ENCODE measurements at regions not wholly inside any gene's neighbourhood (a gene's known extent, or its start where the extent isn't known, plus 50 kb on each side); places are given as distances from the start of the nearest gene placed in this dataset.

DNA sequence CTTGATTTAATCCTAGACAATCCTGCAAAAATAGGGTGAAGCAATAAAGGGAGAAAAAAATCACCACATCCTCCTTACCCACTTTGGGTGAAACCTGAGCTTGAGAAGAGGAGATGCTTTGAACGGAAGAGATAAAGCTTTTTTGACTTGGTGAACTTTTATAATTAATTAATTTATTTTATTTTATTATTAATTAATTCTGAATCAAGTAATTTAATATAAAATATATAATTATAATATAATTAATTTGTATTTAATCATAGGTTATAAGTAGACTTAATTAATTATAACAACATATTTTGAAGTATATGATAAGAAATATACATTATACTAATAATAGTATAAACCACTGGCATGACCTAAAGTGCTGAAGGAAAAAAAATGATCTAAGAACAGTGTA, 2164.8 kb downstream of the LRRC4C start:
- H3K36me3 ChIP-seq (ENCODE audit: insufficient read depth, low read length): no peaks in the 10 kb centered on the region
- H3K9ac ChIP-seq (ENCODE audit: low read length): no peak overlapping the region
- no peak overlapping the region for H3K27ac ChIP-seq (ENCODE audit: low read depth, low read length)
- H3K4me3 ChIP-seq (ENCODE audit: low read depth in 1 of 2, low read length in 2 of 2): no peak overlapping the region
- no peaks in the 10 kb centered on the region for H3K9me3 ChIP-seq (ENCODE audit: low read length)
- no peaks in the 10 kb centered on the region for H3K4me1 ChIP-seq (ENCODE audit: insufficient read depth, low read length)
- H3K27me3 ChIP-seq (ENCODE audit: control insufficient read depth in 1 of 2, insufficient read depth in 2 of 2, low read length in 2 of 2): no peaks in the 10 kb centered on the region

DNA sequence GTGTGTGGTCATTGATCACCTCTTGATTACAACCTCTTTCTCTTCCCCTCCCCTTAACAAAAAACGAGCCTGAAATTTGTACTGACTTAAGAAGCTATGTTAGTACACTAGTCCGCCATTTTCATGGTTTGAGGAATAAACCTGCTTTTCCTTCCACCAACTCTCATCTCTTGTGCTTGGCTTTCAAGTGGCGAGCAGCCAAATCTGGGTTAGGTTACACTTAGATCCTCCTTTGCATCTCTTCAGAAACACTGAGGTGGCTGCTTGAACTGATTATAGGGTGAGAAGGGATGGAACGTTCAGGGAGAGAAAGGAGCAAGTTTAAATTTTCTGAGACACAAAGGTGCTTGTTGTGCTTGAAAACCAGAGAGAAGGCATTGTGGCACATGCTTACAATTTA, 2171.4 kb downstream of the LRRC4C start:
- Histone ChIP-seq H3K4me3 (ENCODE audit: low read depth in 1 of 2, low read length in 2 of 2) (no peak overlapping the region), H3K9ac (ENCODE audit: low read length) (no peak overlapping the region), H3K27me3 (ENCODE audit: control insufficient read depth in 1 of 2, insufficient read depth in 2 of 2, low read length in 2 of 2) (no peaks in the 10 kb centered on the region), H3K36me3 (ENCODE audit: insufficient read depth, low read length) (no peaks in the 10 kb centered on the region), H3K27ac (ENCODE audit: low read depth, low read length) (no peak overlapping the region), H3K9me3 (ENCODE audit: low read length) (no peaks in the 10 kb centered on the region), H3K4me1 (ENCODE audit: insufficient read depth, low read length) (no peaks in the 10 kb centered on the region)

DNA sequence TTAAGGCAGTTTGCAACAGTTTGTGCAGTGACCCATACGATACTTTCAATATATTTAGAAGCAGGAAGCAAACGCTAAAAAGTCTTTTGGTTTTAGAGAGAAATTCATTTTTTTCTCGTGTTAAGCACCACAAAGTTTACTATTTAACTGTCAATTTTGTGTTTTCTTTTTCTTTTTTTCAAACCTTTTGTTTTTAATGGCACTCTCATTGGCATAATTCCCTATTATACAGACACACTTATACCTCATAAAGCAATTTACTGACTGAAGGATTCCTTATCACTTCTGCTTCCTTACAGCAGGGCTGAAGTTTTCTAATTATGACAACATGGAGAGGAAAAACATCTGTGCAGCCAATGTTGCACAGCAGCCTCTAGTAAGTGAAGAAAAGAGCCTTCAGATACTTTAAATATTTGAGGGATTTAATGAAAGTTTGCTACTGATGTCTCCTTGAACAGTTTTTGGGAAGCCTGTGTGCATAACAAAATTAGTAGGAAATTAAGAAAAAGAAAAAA, 2191.2 kb downstream of the LRRC4C start:
- no peak overlapping the region for H3K4me3 ChIP-seq (ENCODE audit: low read depth in 1 of 2, low read length in 2 of 2)
- no peaks in the 10 kb centered on the region for H3K36me3 ChIP-seq (ENCODE audit: insufficient read depth, low read length)
- H3K27ac ChIP-seq (ENCODE audit: low read depth, low read length): no peak overlapping the region
- no peaks in the 10 kb centered on the region for H3K27me3 ChIP-seq (ENCODE audit: control insufficient read depth in 1 of 2, insufficient read depth in 2 of 2, low read length in 2 of 2)
- no peaks in the 10 kb centered on the region for H3K4me1 ChIP-seq (ENCODE audit: insufficient read depth, low read length)
- no peaks in the 10 kb centered on the region for H3K9me3 ChIP-seq (ENCODE audit: low read length)
- H3K9ac ChIP-seq (ENCODE audit: low read length): no peak overlapping the region

DNA sequence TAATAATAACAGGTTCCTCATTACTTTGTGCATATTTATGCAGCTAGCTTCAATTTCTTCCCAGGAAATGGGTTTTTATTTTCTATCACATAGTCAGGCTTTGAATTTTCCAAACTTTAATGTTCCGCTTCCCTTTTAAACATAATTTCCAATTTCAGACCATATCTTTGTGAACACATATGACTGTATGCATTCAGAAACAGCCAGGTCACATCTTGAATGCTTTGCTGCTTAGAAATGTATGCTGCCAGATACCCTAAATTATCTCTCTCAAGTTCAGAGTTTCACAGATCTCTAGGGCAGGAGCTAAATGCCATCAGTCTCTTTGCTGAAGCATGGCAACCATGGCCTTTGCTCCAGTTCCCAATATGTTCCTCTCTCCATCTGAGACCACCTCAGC, 2203.8 kb downstream of the LRRC4C start:
- Histone ChIP-seq H3K36me3 (ENCODE audit: insufficient read depth, low read length) (no peaks in the 10 kb centered on the region), H3K27ac (ENCODE audit: low read depth, low read length) (no peak overlapping the region), H3K9ac (ENCODE audit: low read length) (no peak overlapping the region), H3K9me3 (ENCODE audit: low read length) (no peaks in the 10 kb centered on the region), H3K27me3 (ENCODE audit: control insufficient read depth in 1 of 2, insufficient read depth in 2 of 2, low read length in 2 of 2) (no peaks in the 10 kb centered on the region), H3K4me3 (ENCODE audit: low read depth in 1 of 2, low read length in 2 of 2) (no peak overlapping the region), H3K4me1 (ENCODE audit: insufficient read depth, low read length) (no peaks in the 10 kb centered on the region)

DNA sequence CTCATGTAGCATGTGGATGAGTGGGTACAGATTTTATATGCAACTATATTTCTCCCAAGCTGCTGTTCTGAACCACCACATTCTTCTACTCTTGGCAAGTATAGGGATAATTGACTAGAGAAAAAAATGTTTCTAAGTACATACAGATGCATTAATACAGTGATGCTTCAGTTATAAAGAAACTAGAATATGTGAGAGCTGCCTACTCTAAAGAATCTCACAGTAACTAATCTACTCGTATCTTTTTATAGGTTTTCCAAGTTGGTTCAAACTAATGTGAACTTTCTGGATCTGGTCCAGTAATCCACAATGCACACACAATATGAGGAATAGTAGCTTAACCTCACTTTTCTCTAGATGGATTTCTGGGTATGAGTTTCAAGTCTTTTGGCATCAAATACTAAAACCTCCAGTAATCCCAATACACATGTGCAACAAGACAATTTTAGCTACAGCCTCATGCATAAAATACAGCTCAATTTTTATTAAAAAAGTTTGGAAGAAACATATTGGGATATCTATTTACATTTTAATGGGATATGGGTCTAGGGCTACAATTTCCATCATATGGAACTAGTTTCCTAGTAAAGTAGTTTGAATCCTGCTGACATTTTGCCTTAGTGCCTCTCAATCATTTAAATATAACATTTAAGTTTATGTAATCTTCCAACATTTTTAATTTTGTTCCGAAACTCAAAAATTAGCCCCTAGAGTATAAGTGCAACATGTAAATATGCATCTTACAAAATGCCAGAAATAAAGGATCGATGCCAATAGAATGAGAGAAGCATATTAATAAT, 2209.7 kb downstream of the LRRC4C start:
- Histone ChIP-seq H3K4me1 (ENCODE audit: insufficient read depth, low read length) (no peaks in the 10 kb centered on the region), H3K9ac (ENCODE audit: low read length) (no peak overlapping the region), H3K36me3 (ENCODE audit: insufficient read depth, low read length) (no peaks in the 10 kb centered on the region), H3K9me3 (ENCODE audit: low read length) (no peaks in the 10 kb centered on the region), H3K27ac (ENCODE audit: low read depth, low read length) (no peak overlapping the region), H3K27me3 (ENCODE audit: control insufficient read depth in 1 of 2, insufficient read depth in 2 of 2, low read length in 2 of 2) (no peaks in the 10 kb centered on the region), H3K4me3 (ENCODE audit: low read depth in 1 of 2, low read length in 2 of 2) (no peak overlapping the region)

DNA sequence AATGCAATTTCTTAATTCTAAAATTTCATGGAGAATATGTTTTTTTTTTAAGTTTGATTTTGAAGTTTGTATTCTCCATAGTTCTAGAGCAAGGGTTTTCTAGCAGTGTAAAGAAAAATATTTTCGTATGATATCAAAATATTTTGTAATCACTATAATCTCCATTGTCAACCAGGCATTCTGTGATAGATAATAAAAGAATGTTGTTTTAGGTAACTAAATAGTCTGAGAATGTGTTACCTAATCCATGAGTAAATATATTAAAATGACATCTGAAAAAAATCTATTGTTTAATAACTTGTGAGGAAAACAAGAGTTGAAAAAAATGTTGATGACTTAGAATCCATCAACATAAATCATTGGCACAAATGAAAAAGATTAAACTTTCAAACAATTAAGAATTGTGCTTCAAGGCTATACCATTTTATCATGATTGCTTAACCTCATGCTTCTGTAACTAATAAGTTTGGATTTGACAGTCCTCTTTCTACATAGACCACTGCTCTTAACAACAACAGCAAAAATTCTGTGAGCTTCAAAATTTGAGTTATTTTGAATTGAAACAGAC, 2211.8 kb downstream of the LRRC4C start:
- H3K4me3 ChIP-seq (ENCODE audit: low read depth in 1 of 2, low read length in 2 of 2): no peak overlapping the region
- H3K9ac ChIP-seq (ENCODE audit: low read length): no peak overlapping the region
- no peaks in the 10 kb centered on the region for H3K4me1 ChIP-seq (ENCODE audit: insufficient read depth, low read length)
- H3K27me3 ChIP-seq (ENCODE audit: control insufficient read depth in 1 of 2, insufficient read depth in 2 of 2, low read length in 2 of 2): no peaks in the 10 kb centered on the region
- no peaks in the 10 kb centered on the region for H3K36me3 ChIP-seq (ENCODE audit: insufficient read depth, low read length)
- no peak overlapping the region for H3K27ac ChIP-seq (ENCODE audit: low read depth, low read length)
- no peaks in the 10 kb centered on the region for H3K9me3 ChIP-seq (ENCODE audit: low read length)

DNA sequence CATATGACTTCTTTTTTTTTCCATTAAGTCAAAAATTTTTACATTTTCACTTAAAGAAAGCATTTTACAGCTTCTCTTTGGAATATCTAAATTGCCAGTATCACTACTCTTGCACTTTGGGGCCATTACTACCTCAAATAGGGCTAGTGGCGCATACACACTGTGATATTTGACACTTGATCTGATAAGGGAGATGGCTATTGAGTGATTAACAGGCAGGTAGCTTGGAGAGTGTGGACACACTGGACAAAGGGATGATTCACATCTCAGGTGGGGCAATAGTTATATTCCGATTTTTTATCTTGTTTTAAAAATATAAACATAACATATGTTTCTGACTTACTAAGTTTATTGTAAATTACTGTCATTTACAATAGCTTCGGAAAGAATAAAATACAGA, 2219.9 kb downstream of the LRRC4C start:
- Histone ChIP-seq H3K9me3 (ENCODE audit: low read length) (no peaks in the 10 kb centered on the region), H3K4me1 (ENCODE audit: insufficient read depth, low read length) (no peaks in the 10 kb centered on the region), H3K4me3 (ENCODE audit: low read depth in 1 of 2, low read length in 2 of 2) (no peak overlapping the region), H3K27me3 (ENCODE audit: control insufficient read depth in 1 of 2, insufficient read depth in 2 of 2, low read length in 2 of 2) (no peaks in the 10 kb centered on the region), H3K9ac (ENCODE audit: low read length) (no peak overlapping the region), H3K27ac (ENCODE audit: low read depth, low read length) (no peak overlapping the region), H3K36me3 (ENCODE audit: insufficient read depth, low read length) (no peaks in the 10 kb centered on the region)

DNA sequence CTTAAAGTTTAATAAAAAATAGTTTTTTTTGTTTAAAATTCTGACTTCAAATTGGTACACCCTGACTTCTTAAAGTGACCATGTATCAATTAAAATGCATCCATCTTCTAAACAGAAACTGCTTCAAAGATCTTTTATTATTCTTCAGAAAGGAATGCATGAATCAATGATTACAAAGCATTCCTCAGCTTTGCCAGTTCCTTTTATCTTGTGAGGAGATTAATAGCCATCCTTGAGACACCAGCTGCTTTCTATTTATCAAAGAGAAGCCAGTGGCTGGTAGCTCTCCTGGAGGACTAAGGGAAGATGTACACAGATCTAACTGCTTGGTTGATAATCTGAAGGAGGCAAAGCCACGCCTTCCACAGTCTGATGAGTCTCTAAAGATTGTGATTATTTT, 2222.5 kb downstream of the LRRC4C start:
- Histone ChIP-seq H3K9ac (ENCODE audit: low read length) (no peak overlapping the region), H3K36me3 (ENCODE audit: insufficient read depth, low read length) (no peaks in the 10 kb centered on the region), H3K4me1 (ENCODE audit: insufficient read depth, low read length) (no peaks in the 10 kb centered on the region), H3K4me3 (ENCODE audit: low read depth in 1 of 2, low read length in 2 of 2) (no peak overlapping the region), H3K27me3 (ENCODE audit: control insufficient read depth in 1 of 2, insufficient read depth in 2 of 2, low read length in 2 of 2) (no peaks in the 10 kb centered on the region), H3K27ac (ENCODE audit: low read depth, low read length) (no peak overlapping the region), H3K9me3 (ENCODE audit: low read length) (no peaks in the 10 kb centered on the region)

DNA sequence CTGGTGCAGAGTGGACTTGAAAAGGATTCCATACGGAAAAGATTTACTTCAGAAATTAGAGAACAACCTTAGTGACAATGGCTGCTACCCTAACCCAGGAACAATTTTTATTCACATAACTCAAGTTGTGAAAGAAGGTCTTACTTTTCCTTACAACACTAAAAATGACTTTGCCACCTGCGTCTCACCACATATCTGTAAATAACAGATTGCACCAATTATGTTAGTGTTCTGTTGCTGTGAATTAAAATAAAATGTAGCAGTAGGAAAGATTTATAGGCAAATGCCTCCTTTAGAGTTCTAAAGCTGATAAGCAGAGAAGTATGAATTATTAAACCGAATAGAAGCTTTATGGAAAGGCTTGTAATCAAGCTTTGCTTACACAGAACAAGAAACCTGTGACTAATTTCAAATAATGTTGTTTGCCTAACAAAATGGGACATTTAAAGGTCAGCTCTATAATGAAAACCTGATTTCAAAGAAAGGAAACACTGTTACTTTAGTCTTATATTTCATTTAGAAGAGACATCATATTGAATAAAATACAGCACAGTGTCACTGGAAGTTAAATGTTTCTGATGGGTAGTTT, 2237.8 kb downstream of the LRRC4C start:
- H3K4me3 ChIP-seq (ENCODE audit: low read depth in 1 of 2, low read length in 2 of 2): no peak overlapping the region
- no peaks in the 10 kb centered on the region for H3K27me3 ChIP-seq (ENCODE audit: control insufficient read depth in 1 of 2, insufficient read depth in 2 of 2, low read length in 2 of 2)

DNA sequence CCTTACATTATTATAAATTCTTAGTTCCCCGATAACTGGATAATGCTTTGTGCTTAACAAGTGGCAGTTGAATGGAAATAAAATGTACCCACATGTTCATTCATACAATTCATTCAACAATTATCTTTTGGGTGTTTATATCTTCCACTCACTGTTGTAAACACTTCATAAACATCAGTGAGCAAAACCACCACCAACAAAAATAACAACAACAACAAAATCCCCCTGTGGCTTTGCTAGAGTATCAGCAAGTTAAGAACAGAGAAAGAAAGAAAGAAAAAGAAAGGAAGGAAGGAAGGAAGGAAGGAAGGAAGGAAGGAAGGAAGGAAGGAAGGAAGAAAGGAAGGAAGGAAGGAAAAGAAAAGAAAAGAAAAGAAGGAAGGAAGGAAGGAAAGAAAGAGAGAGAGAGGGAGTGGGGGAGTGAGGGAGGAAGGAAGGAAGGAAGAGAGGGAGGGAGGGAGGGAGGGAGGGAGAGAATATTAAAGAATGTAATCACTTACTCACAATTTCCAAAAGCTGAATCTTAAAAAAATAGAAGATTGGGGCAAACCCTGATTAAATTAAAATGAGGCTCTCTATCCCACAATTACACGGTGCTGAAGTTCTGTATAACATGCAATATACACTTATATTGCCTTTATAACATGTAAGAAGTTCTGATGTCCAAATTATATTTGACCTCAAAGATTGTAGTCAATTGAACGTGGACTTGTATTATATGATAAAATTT, 2238.8 kb downstream of the LRRC4C start:
- Histone ChIP-seq H3K9me3 (ENCODE audit: low read length) (no peaks in the 10 kb centered on the region), H3K27ac (ENCODE audit: low read depth, low read length) (no peak overlapping the region), H3K4me3 (ENCODE audit: low read depth in 1 of 2, low read length in 2 of 2) (no peak overlapping the region), H3K4me1 (ENCODE audit: insufficient read depth, low read length) (no peaks in the 10 kb centered on the region), H3K36me3 (ENCODE audit: insufficient read depth, low read length) (no peaks in the 10 kb centered on the region), H3K27me3 (ENCODE audit: control insufficient read depth in 1 of 2, insufficient read depth in 2 of 2, low read length in 2 of 2) (no peaks in the 10 kb centered on the region), H3K9ac (ENCODE audit: low read length) (no peak overlapping the region)

More for the DNA sequence above, 2237.8 kb downstream of the LRRC4C start:
- Histone ChIP-seq H3K27ac (ENCODE audit: low read depth, low read length) (no peak overlapping the region), H3K9ac (ENCODE audit: low read length) (no peak overlapping the region), H3K36me3 (ENCODE audit: insufficient read depth, low read length) (no peaks in the 10 kb centered on the region), H3K9me3 (ENCODE audit: low read length) (no peaks in the 10 kb centered on the region), H3K4me1 (ENCODE audit: insufficient read depth, low read length) (no peaks in the 10 kb centered on the region)

DNA sequence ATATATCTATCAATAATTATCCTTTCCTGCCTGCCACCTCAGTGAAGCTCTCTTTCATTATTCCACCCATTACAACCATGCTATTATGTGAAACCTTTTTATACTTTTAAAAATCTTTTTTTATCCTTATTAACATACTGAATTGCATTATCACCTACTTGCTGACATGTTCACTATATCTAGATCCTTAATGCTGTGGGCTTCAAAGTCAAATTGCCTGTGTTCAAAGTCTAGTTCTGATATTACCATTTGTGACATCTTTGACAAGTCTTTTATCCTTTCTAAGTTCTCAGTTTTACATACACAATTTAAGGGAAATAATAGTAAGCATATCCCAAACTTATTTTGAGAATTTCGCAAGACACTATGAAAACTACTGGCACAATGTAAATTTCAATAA, 2239.4 kb downstream of the LRRC4C start:
- H3K36me3 ChIP-seq (ENCODE audit: insufficient read depth, low read length): no peaks in the 10 kb centered on the region

More for the DNA sequence above, 2239.4 kb downstream of the LRRC4C start:
- Histone ChIP-seq H3K9ac (ENCODE audit: low read length) (no peak overlapping the region), H3K27me3 (ENCODE audit: control insufficient read depth in 1 of 2, insufficient read depth in 2 of 2, low read length in 2 of 2) (no peaks in the 10 kb centered on the region), H3K9me3 (ENCODE audit: low read length) (no peaks in the 10 kb centered on the region), H3K4me1 (ENCODE audit: insufficient read depth, low read length) (no peaks in the 10 kb centered on the region), H3K27ac (ENCODE audit: low read depth, low read length) (no peak overlapping the region), H3K4me3 (ENCODE audit: low read depth in 1 of 2, low read length in 2 of 2) (no peak overlapping the region)

Measured in muscle layer of colon (tissue), 2 donors.